GM21423 (cell line): ENCODE measurements at regions not wholly inside any gene's neighbourhood (a gene's known extent, or its start where the extent isn't known, plus 50 kb on each side); places are given as distances from the start of the nearest gene placed in this dataset.

Source experiments
- ATAC-seq: cut with Tn5 transposase; IDR thresholded peaks from one replicate; pipeline ENCODE4 v1.9.1; 2021; ENCODE audit warnings: mild to moderate bottlenecking, moderate library complexity; ENCODE audit not compliant: unreplicated experiment

GRCh38 chr4:174122705-174123104 lies 160.8 kb downstream of the FBXO8 start:
- ATAC-seq, result no peak

GRCh38 chr4:174120446-174121295 lies 162.8 kb downstream of the FBXO8 start:
- ATAC-seq, result no peak

- no peak for ATAC-seq
Measured at GRCh38 chr4:174119830-174120229, 163.6 kb downstream of the FBXO8 start.

- ATAC-seq, result no peak
Measured at GRCh38 chr4:174119051-174119450, 164.4 kb downstream of the FBXO8 start.

GRCh38 chr4:174118171-174118570 lies 165.3 kb downstream of the FBXO8 start:
- ATAC-seq, result no peak

GRCh38 chr4:174117445-174117844 lies 166.0 kb downstream of the FBXO8 start:
- no peak for ATAC-seq

- ATAC-seq, result no peak
Measured at GRCh38 chr4:174116021-174116420, 167.4 kb downstream of the FBXO8 start.

- no peak for ATAC-seq
Measured at GRCh38 chr4:174111422-174111821, 172.0 kb downstream of the FBXO8 start.

- ATAC-seq, result no peak
Measured at GRCh38 chr4:174110180-174110579, 173.3 kb downstream of the FBXO8 start.

- no peak for ATAC-seq
Measured at GRCh38 chr4:174107746-174108354, 175.6 kb downstream of the FBXO8 start.

- no peak for ATAC-seq
Measured at GRCh38 chr4:174105202-174105601, 178.3 kb downstream of the FBXO8 start.

- no peak for ATAC-seq
Measured at GRCh38 chr4:174100910-174101309, 182.6 kb downstream of the FBXO8 start.

- no peak for ATAC-seq
Measured at GRCh38 chr4:174099712-174100111, 183.8 kb downstream of the FBXO8 start.

- ATAC-seq, result no peak
Measured at GRCh38 chr4:174096999-174097398, 186.5 kb downstream of the FBXO8 start.

GRCh38 chr4:174096456-174096855 lies 187.0 kb downstream of the FBXO8 start:
- ATAC-seq, result no peak

GRCh38 chr4:174091130-174091529 lies 192.3 kb downstream of the FBXO8 start:
- ATAC-seq, result no peak

GRCh38 chr4:174089711-174090110 lies 193.8 kb downstream of the FBXO8 start:
- no peak for ATAC-seq

- ATAC-seq, result no peak
Measured at GRCh38 chr4:174088795-174089194, 194.7 kb downstream of the FBXO8 start.

- ATAC-seq, result no peak
Measured at GRCh38 chr4:174086829-174087799, 196.4 kb downstream of the FBXO8 start.

- no peak for ATAC-seq
Measured at GRCh38 chr4:174084981-174085380, 198.5 kb downstream of the FBXO8 start.

GRCh38 chr4:174084542-174084941 lies 198.9 kb downstream of the FBXO8 start:
- no peak for ATAC-seq
